ENCODE measurements at regions not wholly inside any gene's neighbourhood (a gene's known extent, or its start where the extent isn't known, plus 50 kb on each side); places are given as distances from the start of the nearest gene placed in this dataset.

- no CpG with 5 or more reads among the region's 2 CpGs for WGBS (ENCODE audit: extremely low coverage, insufficient read length, low lambda C conversion rate)
- H3K4me3 Mint-ChIP-seq, result no peak overlapping the region
These were observed 1129.5 kb downstream of the DIAPH3 start for GRCh38 chr13:59034198-59034597.

More at GRCh38 chr13:59034198-59034597, 1129.5 kb downstream of the DIAPH3 start:
- Mint-ChIP-seq H3K27me3 (ENCODE audit: low read depth) (no peaks in the 10 kb centered on the region), H3K9me3 (peaks cover 0 to 2% of the 10 kb centered on the region in 2 experiments; a peak in 2 of 5 replicates), H3K4me1 (peaks cover 12 to 16% of the 10 kb centered on the region in 2 experiments), H3K27ac (no peak overlapping the region), H3K36me3 (ENCODE audit: insufficient read depth in 1 of 3, low read depth in 3 of 3) (no peaks in the 10 kb centered on the region)
- Histone ChIP-seq H3K23me2 (ENCODE audit: insufficient read length, low read depth, low read length, poor library complexity, severe bottlenecking) (no peaks in the 10 kb centered on the region), H3K79me1 (ENCODE audit: insufficient read depth, low read depth, low read length, poor library complexity, severe bottlenecking) (no peaks in the 10 kb centered on the region), H4K5ac (ENCODE audit: insufficient read length, low read depth, low read length) (no peak overlapping the region), H3K4me1 (ENCODE audit: insufficient read depth, low read length) (no peaks in the 10 kb centered on the region; the same call in 1 of the 2 replicates), H2BK12ac (ENCODE audit: insufficient read length, low read depth, low read length) (no peak overlapping the region), H4K8ac (replicated peaks; ENCODE audit: insufficient read length, low read depth, low read length) (no peak overlapping the region), H3K79me2 (ENCODE audit: insufficient read depth, low read length) (no peaks in the 10 kb centered on the region), H4K20me1 (ENCODE audit: control insufficient read depth, insufficient read depth, insufficient read length) (no peaks in the 10 kb centered on the region), H3K4me2 (ENCODE audit: insufficient read depth, insufficient read length, low read length) (no peak overlapping the region), H2BK20ac (ENCODE audit: low read depth, low read length, poor library complexity, severe bottlenecking) (no peak overlapping the region), H3K23ac (ENCODE audit: insufficient read length, low read depth, low read length) (no peak overlapping the region), H2BK5ac (ENCODE audit: insufficient read length, low read length) (no peak overlapping the region), H3K4ac (ENCODE audit: low read depth, low read length) (no peak overlapping the region), H2BK120ac (ENCODE audit: low read depth, low read length, poor library complexity, severe bottlenecking) (no peak overlapping the region), H2AK5ac (ENCODE audit: insufficient read length, low read length) (no peak overlapping the region), H3K9ac (ENCODE audit: extremely low read depth, insufficient read length, low read length) (no peak overlapping the region), H3K56ac (ENCODE audit: insufficient read length, low read depth, low read length) (no peak overlapping the region), H3K27ac (ENCODE audit: insufficient read length, low read depth, low read length) (no peak overlapping the region), H3K27me3 (ENCODE audit: insufficient read depth, low read length) (no peaks in the 10 kb centered on the region), H4K91ac (ENCODE audit: insufficient read length, low read depth, low read length) (no peak overlapping the region), H2AFZ (ENCODE audit: low read length) (no peak overlapping the region), H3T11ph (ENCODE audit: low read length) (no peak overlapping the region), H3K18ac (ENCODE audit: insufficient read length, low read depth, low read length) (no peak overlapping the region), H3K9me3 (ENCODE audit: control insufficient read depth, low read depth, low read length) (no peaks in the 10 kb centered on the region), H3K14ac (ENCODE audit: insufficient read depth, low read length) (no peak overlapping the region), H2BK15ac (ENCODE audit: low read depth, low read length) (no peak overlapping the region)
- TF ChIP-seq CTCF (conservative IDR thresholded peaks at IDR 0.05), result no peak
- DNase-seq, result no peak
